Activated CD8-positive, alpha-beta memory T cell treated with anti-CD3 and anti-CD28 coated beads, Interleukin-2, amount 50 U/mL, for 24 hours (primary cell): ENCODE measurements at regions not wholly inside any gene's neighbourhood (a gene's known extent, or its start where the extent isn't known, plus 50 kb on each side); places are given as distances from the start of the nearest gene placed in this dataset.

Source experiments
- DNase-seq: peaks from one replicate; pipeline ENCODE4 v3.0.0-alpha.2; 2020; ENCODE audit errors: extremely low read depth

GRCh38 chr11:15584158-15584557 lies 469.4 kb downstream of the INSC start:
- no peak for DNase-seq

- DNase-seq = no peak
These were observed 471.0 kb downstream of the INSC start for GRCh38 chr11:15585602-15586331.

DNA sequence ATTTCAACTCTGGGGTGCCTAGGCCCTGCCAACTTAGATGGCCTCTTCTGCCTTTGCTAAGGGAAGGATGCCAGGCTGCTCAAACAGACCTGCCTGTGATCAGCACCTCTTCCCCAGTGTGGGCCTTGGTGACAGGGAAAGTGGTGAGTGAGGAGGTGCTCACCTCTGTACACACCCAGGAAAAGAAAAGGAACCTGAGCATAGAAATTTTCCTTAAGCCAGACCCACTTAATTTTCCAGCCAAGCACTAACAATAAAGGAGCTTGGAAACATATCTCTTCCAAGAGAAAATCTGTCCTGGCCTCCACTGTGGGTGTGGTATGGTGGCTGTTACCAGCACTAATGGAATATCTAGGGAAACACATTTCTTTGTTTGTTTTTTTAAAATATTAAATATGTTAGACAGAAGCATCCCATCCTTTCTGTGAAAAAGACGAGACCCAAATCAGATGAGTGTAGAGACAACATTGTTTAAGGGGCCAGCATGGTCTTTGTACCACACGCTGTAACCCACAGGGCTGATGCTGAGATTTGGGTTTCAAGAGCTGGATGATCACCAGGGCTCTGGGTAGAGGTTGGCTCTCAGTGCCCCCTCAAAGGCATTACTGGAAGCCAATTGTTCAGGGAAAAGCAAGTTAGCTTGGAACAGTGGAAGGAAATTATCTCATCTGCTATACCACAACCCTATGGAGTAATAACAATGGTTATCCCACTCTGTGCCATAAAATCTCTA lies 472.2 kb downstream of the INSC start:
- DNase-seq = no peak

- no peak for DNase-seq
These were observed 474.4 kb downstream of the INSC start for GRCh38 chr11:15589070-15589626.

GRCh38 chr11:15590132-15590531 lies 475.4 kb downstream of the INSC start:
- DNase-seq = no peak

DNA sequence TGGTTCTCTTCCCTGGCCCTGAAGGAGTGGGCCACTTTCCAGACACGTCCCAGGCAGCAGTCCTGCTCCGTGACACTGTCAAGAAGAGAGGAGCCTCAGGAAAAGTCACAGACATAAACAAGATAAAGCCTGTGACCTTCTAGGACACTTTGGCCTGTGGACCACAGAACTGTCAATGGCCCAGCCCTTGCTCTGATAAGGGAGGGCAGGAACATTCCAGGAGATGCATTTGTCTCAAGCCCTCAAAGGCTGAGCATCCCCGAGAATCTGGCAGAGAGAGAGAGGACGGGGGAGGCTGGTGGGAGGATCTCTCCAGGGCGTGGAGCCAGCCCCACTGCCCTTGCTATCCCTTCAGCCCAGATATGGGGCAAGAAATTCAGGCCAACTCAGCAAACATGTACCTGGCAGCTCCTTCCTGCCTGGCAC lies 476.4 kb downstream of the INSC start:
- no peak for DNase-seq

- no peak for DNase-seq
These were observed 479.9 kb downstream of the INSC start for GRCh38 chr11:15594607-15595006.

- DNase-seq = no peak
These were observed 484.7 kb downstream of the INSC start for GRCh38 chr11:15599376-15599775.

- no peak for DNase-seq
These were observed 487.3 kb downstream of the INSC start for GRCh38 chr11:15602047-15602446.

DNA sequence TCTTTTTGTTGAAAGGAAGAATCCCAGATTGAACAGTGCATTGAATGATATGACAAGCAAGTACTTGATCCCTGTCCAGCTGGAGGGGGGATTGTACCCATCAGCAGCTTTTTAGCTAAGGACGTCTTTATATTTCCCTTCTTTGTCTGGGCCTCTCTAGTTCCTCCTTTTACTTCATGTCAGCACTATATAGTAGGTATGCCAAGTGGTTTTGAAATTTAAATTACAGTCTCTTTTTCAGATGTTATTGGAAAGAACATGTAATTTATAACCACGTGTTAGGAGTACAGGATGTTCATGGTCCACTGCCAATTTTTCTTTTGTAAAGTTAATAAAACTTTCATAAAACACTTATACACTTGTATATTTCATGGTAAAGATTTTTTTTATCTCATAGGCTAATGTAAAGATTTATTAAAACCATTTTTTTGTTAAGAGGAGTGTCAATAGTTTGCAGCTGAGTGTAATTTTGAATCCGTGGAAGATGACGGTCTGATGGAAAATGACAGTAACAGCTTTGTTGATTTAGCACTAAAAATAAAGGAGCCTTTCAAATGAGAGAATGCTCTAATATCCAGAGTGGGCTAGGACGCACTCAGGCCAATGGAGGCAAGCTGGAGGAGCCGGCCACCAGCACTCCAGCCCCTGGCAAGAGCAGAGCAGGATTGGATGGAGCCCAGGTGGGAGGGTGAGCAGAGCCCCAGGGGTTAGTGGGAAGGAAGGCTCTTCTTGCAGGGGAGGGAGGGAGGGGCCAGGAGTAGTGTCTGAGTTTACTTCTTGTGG lies 488.3 kb downstream of the INSC start:
- no peak for DNase-seq

DNA sequence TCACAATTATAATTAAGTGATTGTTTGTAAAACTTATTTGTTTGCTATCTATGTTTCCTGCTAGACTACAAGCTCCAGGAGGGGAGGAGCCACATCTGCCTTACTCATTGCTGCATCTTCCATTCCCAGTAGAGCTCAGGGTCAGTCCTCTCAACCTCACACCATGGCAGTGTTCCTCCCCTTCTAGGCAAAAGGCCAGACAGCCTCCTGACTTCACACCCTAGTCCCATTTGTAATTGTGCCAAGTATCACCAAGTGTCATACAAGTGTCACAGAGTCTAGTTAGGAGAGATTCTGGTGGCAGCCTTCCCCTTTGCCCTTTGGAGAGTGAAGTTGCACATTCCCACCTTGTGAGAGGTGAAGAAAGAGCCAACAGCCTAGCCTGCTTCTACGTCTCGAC lies 490.4 kb downstream of the INSC start:
- no peak for DNase-seq

DNA sequence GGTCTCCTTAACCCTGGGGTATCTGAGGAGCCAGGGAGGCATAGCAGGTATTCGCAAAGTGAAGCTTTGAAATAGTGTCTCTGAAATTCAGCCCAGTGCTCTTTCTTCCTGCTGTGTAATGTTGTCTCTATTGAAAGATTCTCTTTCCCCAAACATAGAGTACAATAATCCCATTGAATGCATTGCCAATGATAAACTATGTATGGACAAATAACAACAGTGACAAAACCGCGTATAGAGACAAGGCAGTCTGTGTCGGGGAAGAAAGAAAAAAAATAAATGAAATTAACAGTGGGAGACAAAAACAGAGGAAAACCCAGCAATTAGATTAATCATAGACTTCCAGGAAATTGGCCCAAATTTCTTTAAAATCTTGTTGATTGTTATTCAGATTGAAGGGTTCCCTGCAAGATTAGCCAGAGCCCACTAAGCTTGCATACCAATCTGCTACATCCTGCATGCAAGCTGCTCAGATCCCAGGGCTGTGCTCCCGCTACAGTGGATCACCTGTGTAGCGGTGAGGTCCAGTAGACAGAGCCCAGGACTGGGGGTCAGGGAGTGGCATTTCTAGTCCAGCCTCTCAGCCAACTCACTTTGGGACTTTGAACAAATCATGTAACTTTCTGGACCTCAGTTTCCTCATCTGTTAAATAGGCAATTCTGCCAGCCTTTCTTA lies 492.8 kb downstream of the INSC start:
- no peak for DNase-seq

DNA sequence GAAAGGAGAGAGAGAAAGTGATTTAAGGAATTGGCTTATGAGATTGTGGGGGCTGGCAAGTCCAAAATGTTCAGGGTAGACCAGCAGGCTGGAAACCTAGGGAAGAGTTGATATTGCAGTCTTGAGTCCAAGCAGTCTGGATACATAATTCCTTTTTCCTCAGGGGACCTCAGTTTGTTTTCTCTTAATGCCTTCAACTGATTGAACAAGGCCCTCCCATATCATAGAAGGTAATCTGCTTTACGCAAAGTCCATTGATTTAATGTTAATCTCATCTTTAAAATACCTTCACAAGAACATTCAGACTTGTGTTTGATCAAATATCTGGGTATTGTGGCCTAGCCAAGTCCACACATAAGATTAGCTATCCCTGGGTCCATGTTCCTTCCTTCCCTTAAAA lies 494.7 kb downstream of the INSC start:
- DNase-seq = no peak

DNA sequence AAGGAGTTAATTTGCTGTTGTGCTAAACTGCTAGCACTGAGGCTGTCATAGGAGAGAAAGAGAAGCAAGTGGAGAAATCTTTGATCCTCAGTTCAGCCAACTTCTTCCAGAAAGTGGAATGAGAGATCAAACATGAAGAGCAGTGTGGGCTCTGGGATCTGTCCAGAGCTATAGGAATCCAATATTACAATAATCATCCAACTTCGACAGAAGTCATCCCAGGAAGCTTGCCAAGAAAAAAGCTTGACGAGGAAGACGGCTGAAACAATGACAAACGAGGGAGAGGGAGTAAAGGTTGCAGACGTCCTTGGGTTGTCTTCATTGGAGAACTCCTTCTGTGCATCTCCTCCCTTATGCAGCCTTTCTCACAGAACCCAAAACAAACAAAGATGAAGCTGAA lies 496.2 kb downstream of the INSC start:
- no peak for DNase-seq

GRCh38 chr11:15613251-15613650 lies 498.5 kb downstream of the INSC start:
- DNase-seq = no peak

- DNase-seq = no peak
These were observed 499.1 kb downstream of the INSC start for GRCh38 chr11:15613789-15614188.

- no peak for DNase-seq
These were observed 500.8 kb downstream of the INSC start for GRCh38 chr11:15615398-15616096.

GRCh38 chr11:15616130-15617105 lies 501.7 kb downstream of the INSC start:
- no peak for DNase-seq

- DNase-seq = no peak
These were observed 502.4 kb downstream of the INSC start for GRCh38 chr11:15617126-15617525.

DNA sequence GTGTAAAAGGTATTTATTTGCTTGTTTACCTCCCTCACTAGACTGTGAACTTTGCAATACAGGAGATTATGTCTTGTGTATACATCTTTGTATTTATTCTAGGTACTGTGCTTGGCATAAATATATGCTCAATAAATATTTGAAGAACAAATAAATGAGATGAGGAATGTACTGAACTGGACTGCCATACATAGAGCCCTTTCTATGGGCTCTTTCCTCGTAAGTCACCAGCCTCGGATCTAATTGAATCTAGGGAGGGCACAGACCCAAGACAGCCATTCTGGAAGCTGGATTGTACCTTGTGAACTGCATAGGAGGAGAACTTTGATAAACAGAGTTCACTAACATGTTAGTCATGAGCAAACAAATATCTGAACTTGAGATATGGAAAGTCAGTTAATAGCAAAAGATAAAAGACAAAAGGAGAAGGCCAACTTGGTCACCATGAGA lies 503.9 kb downstream of the INSC start:
- no peak for DNase-seq
